HuH-7.5 (cell line): ENCODE measurements at regions not wholly inside any gene's neighbourhood (a gene's known extent, or its start where the extent isn't known, plus 50 kb on each side); places are given as distances from the start of the nearest gene placed in this dataset.
"Not testable (repeated sequence)": the region's sequence is repeated elsewhere in the genome, so short reads cannot be mapped to it uniquely, and the experiment has no call there.

ENCODE experiments used
- DNase-seq: peaks from one replicate; pipeline ENCODE4 v3.0.0; 2011; ENCODE audit warnings: low spot score

GRCh38 chr2:877747-878146 lies 72.9 kb upstream of the SNTG2 start:
- no peak for DNase-seq

- DNase-seq: no peak
Observed at GRCh38 chr2:875687-876615, 74.7 kb upstream of the SNTG2 start.

GRCh38 chr2:873651-874580 lies 76.7 kb upstream of the SNTG2 start:
- no peak for DNase-seq

GRCh38 chr2:873027-873426 lies 77.6 kb upstream of the SNTG2 start:
- DNase-seq: no peak

- no peak for DNase-seq
Observed at GRCh38 chr2:871926-872680, 78.5 kb upstream of the SNTG2 start.

- DNase-seq: no peak
Observed at GRCh38 chr2:871175-871727, 79.4 kb upstream of the SNTG2 start.

GRCh38 chr2:870426-870825 lies 80.2 kb upstream of the SNTG2 start:
- DNase-seq: no peak

- no peak for DNase-seq
Observed at GRCh38 chr2:869894-870293, 80.8 kb upstream of the SNTG2 start.

- no peak for DNase-seq
Observed at GRCh38 chr2:869357-869871, 81.2 kb upstream of the SNTG2 start.

- not testable (repeated sequence) for DNase-seq
Observed at GRCh38 chr2:868857-869256, 81.8 kb upstream of the SNTG2 start.

- no peak for DNase-seq
Observed at GRCh38 chr2:867296-867695, 83.4 kb upstream of the SNTG2 start.

- DNase-seq: no peak
Observed at GRCh38 chr2:866887-867286, 83.8 kb upstream of the SNTG2 start.

- DNase-seq: no peak
Observed at GRCh38 chr2:866009-866680, 84.5 kb upstream of the SNTG2 start.

GRCh38 chr2:864501-865106 lies 86.0 kb upstream of the SNTG2 start:
- DNase-seq: no peak

- no peak for DNase-seq
Observed at GRCh38 chr2:863732-864450, 86.8 kb upstream of the SNTG2 start.

GRCh38 chr2:862731-863466 lies 87.8 kb upstream of the SNTG2 start:
- DNase-seq: no peak

GRCh38 chr2:862355-862687 lies 88.3 kb upstream of the SNTG2 start:
- DNase-seq: no peak

GRCh38 chr2:861655-862354 lies 88.8 kb upstream of the SNTG2 start:
- DNase-seq: no peak
